ENCODE measurements at regions not wholly inside any gene's neighbourhood (a gene's known extent, or its start where the extent isn't known, plus 50 kb on each side); places are given as distances from the start of the nearest gene placed in this dataset.

DNA sequence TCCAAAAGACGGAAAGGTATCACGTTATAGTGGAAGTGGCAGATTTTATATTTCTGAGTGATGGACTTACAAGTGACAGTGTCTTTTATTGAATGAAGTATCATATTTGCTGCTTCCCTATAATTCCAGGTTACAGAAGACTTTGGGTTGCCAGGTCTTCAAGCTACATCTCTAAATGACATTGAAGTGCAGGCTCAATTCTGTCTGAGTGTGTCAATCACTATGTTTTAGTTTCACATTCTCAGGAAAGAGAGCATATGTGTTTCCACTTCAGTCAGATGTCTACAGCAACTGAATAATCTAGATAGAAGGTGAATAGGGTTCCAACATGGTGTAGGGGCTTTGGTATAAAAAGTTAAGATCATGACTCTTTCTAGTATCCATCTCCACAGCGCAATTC lies 492.7 kb upstream of the API5 start:
- TF ChIP-seq, protein P1, sequence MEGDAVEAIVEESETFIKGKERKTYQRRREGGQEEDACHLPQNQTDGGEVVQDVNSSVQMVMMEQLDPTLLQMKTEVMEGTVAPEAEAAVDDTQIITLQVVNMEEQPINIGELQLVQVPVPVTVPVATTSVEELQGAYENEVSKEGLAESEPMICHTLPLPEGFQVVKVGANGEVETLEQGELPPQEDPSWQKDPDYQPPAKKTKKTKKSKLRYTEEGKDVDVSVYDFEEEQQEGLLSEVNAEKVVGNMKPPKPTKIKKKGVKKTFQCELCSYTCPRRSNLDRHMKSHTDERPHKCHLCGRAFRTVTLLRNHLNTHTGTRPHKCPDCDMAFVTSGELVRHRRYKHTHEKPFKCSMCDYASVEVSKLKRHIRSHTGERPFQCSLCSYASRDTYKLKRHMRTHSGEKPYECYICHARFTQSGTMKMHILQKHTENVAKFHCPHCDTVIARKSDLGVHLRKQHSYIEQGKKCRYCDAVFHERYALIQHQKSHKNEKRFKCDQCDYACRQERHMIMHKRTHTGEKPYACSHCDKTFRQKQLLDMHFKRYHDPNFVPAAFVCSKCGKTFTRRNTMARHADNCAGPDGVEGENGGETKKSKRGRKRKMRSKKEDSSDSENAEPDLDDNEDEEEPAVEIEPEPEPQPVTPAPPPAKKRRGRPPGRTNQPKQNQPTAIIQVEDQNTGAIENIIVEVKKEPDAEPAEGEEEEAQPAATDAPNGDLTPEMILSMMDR (IDR thresholded peaks at IDR 0.05; ENCODE audit: low read length): no peak
- TF ChIP-seq EZH2 (optimal IDR thresholded peaks at IDR 0.05; ENCODE audit: low read depth, low read length): no peak

Measured in MM.1S (cell line).